PC-9 (cell line): ENCODE measurements at regions not wholly inside any gene's neighbourhood (a gene's known extent, or its start where the extent isn't known, plus 50 kb on each side); places are given as distances from the start of the nearest gene placed in this dataset.
"Not testable (repeated sequence)": the region's sequence is repeated elsewhere in the genome, so short reads cannot be mapped to it uniquely, and the experiment has no call there.

ENCODE experiments used
- BruUV-seq: library from RNA; stranded (reverse); fragments of 400-500 nt; replicated peaks from 2 replicates; lab custom pipeline; 2021; lab: Mats Ljungman, UMichigan
- CTCF ChIA-PET: fragments of 300-600 bp; sonication (Branson Sonifier 250); formaldehyde crosslinking; loops from one replicate; lab custom pipeline; 2022; ENCODE audit warnings: antibody characterized with exemption; lab: Charles Lee
- POLR2A ChIA-PET: fragments of 300-600 bp; sonication (Branson Sonifier 250); formaldehyde crosslinking; loops from one replicate; lab custom pipeline; 2022; ENCODE audit warnings: antibody characterized with exemption; ENCODE audit not compliant: unreplicated experiment; lab: Charles Lee
- DNase-seq, 2 experiments: peaks; one replicate each; pipeline versions ENCODE4 v3.0.0 to v3.0.0-alpha.2; 2015 to 2022; ENCODE audit warnings: mixed read lengths in 1 of 2
- H2AFZ ChIP-seq: fragments of 200-600 bp; sonication (generic); 2 replicates; pipeline ENCODE4 v1.8.1; 2017; ENCODE audit warnings: antibody characterized with exemption
- H3F3A ChIP-seq: fragments of 200-600 bp; sonication (generic); 2 replicates; pipeline ENCODE4 v1.8.1; 2017; ENCODE audit warnings: antibody characterized with exemption, mild to moderate bottlenecking, low read depth; ENCODE audit not compliant: insufficient read depth
- H3K27ac ChIP-seq: fragments of 200-600 bp; sonication (generic); 2 replicates; pipeline ENCODE4 v1.6.1; 2016; ENCODE audit warnings: mixed run types
- H3K27me3 ChIP-seq: fragments of 200-600 bp; sonication (generic); 2 replicates; pipeline ENCODE4 v1.6.1; 2016; ENCODE audit warnings: low read depth, mixed run types; ENCODE audit not compliant: insufficient read depth
- H3K36me3 ChIP-seq: fragments of 200-600 bp; sonication (generic); 2 replicates; pipeline ENCODE4 v1.6.1; 2016; ENCODE audit warnings: low read depth, mixed run types
- H3K4me1 ChIP-seq: fragments of 200-600 bp; sonication (generic); replicated peaks from 2 replicates; pipeline ENCODE4 v1.6.1; 2016; ENCODE audit warnings: mixed run types; ENCODE audit not compliant: insufficient read depth
- H3K4me2 ChIP-seq: fragments of 200-600 bp; sonication (generic); 2 replicates; pipeline ENCODE4 v1.6.1; 2017; ENCODE audit warnings: mixed run types
- H3K4me3 ChIP-seq: fragments of 200-600 bp; sonication (generic); 2 replicates; pipeline ENCODE4 v1.6.1; 2016; ENCODE audit warnings: mixed run types
- H3K79me2 ChIP-seq: fragments of 200-600 bp; sonication (generic); 2 replicates; pipeline ENCODE4 v1.6.1; 2017; ENCODE audit warnings: low read depth, mixed run types
- H3K9me2 ChIP-seq: fragments of 200-600 bp; sonication (generic); 2 replicates; pipeline ENCODE4 v1.8.1; 2017; ENCODE audit warnings: mild to moderate bottlenecking; ENCODE audit not compliant: insufficient read depth
- H3K9me3 ChIP-seq: fragments of 200-600 bp; sonication (generic); 2 replicates; pipeline ENCODE4 v1.8.1; 2016; ENCODE audit warnings: low read depth; ENCODE audit not compliant: insufficient read depth
- H4K20me1 ChIP-seq: fragments of 200-600 bp; sonication (generic); 2 replicates; pipeline ENCODE4 v1.8.1; 2017; ENCODE audit not compliant: insufficient read depth
- EZH2 ChIP-seq: fragments of 200-600 bp; sonication (generic); IDR thresholded peaks from 2 replicates; pipeline ENCODE4 v1.8.0; 2017; ENCODE audit warnings: antibody characterized with exemption, low read depth
- intact Hi-C: fragments of 100-400 bp; cut with micrococcal nuclease; formaldehyde crosslinking; loops from one replicate; pipeline ENCODE4 v1.10.0; 2022; ENCODE audit not compliant: unreplicated experiment
- TF ChIP-seq, protein P1 (sequence below): fragments of 200-600 bp; sonication (generic); conservative IDR thresholded peaks from 2 replicates; pipeline ENCODE4 v1.6.1; 2017; ENCODE audit warnings: mixed run types, antibody characterized with exemption, mild to moderate bottlenecking, moderate library complexity

DNA sequence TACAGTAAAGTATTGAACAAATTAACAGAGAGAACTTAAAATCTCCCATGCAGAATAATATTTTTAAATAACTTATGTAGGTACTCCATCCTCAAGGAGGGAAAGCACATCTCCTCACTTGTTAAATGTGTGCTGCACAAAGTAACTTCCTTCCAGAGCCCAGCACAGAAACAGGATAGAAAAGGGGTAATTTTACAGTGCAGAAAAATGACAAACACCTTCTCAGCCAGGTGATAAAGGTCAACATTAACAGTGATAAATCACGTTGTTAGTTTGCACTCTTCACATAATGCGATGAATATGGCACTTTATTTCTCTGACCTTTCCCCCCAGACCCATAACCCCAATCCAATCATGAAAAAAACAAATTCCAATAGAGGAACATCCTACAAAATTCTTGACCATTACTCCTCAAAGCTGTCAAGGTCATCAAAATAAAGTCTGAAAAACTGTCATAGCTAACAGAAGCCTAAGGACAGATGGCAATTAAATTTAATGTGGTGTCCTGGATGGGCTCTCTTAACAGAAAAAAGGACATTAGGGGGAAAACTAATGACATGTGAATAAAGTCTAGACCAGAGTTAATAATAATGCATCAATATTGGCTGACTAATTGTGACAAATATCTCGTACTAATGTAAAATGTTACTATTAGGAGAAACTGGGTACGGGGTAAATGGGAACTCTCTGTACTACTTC lies 547.4 kb upstream of the AGA start:
- no peaks in the 10 kb centered on the region for H3K36me3 ChIP-seq
- H4K20me1 ChIP-seq: no peaks in the 10 kb centered on the region
- ChIA-PET POLR2A (interaction anchor here (0.6 kb wide), 1 partner anchor 139 kb away, joined by 11 read pairs; no protein-coding TSS in a partner anchor), CTCF (no interaction called here)
- DNase-seq: no peak
- no peak overlapping the region for H3K4me2 ChIP-seq
- BruUV-seq: no TSS peak
- H3F3A ChIP-seq: no peaks in the 10 kb centered on the region
- H3K9me2 ChIP-seq: no peaks in the 10 kb centered on the region
- no peak overlapping the region for H2AFZ ChIP-seq
- no peaks in the 10 kb centered on the region for H3K27me3 ChIP-seq
- no peak overlapping the region for H3K27ac ChIP-seq
- TF ChIP-seq, protein P1, sequence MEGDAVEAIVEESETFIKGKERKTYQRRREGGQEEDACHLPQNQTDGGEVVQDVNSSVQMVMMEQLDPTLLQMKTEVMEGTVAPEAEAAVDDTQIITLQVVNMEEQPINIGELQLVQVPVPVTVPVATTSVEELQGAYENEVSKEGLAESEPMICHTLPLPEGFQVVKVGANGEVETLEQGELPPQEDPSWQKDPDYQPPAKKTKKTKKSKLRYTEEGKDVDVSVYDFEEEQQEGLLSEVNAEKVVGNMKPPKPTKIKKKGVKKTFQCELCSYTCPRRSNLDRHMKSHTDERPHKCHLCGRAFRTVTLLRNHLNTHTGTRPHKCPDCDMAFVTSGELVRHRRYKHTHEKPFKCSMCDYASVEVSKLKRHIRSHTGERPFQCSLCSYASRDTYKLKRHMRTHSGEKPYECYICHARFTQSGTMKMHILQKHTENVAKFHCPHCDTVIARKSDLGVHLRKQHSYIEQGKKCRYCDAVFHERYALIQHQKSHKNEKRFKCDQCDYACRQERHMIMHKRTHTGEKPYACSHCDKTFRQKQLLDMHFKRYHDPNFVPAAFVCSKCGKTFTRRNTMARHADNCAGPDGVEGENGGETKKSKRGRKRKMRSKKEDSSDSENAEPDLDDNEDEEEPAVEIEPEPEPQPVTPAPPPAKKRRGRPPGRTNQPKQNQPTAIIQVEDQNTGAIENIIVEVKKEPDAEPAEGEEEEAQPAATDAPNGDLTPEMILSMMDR: no peak
- TF ChIP-seq EZH2: no peak
- H3K4me3 ChIP-seq: no peak overlapping the region
- H3K79me2 ChIP-seq: no peaks in the 10 kb centered on the region
- H3K9me3 ChIP-seq: no peaks in the 10 kb centered on the region
- H3K4me1 ChIP-seq: no peaks in the 10 kb centered on the region
- intact Hi-C loops: no loop called here

DNA sequence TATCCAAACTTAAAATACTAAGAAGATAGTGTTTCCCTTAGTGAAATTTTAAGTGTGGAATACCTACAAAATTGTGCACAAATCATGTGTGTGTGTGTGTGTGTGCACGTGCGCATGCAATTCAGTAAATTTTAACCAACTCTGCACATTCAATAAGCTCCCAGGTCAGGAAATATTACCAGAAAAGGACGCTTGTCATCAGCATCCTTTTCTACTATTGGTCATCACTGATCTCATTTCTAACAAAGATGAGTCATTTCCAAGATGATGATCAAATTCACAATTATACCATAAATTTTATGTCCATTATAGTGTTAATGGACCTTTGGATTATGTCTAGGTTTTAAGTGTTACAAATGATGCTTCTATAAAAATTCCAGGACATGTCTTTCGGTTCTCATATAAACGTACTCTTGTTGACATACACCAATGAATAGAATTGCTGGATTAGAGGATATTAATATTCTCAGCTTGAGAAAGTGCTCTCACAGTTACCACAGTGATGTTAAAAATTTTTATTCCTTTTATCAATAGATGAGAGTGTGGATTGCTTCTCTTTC lies 560.9 kb upstream of the AGA start:
- Histone ChIP-seq H3K27ac (no peak overlapping the region), H3K27me3 (no peaks in the 10 kb centered on the region), H3K36me3 (no peaks in the 10 kb centered on the region), H3K9me3 (no peaks in the 10 kb centered on the region), H3K79me2 (no peaks in the 10 kb centered on the region), H3K4me3 (no peak overlapping the region), H3K4me2 (no peak overlapping the region), H3K9me2 (no peaks in the 10 kb centered on the region), H3K4me1 (no peaks in the 10 kb centered on the region), H2AFZ (no peak overlapping the region), H4K20me1 (no peaks in the 10 kb centered on the region), H3F3A (no peaks in the 10 kb centered on the region)
- DNase-seq: no peak
- POLR2A ChIA-PET: no interaction called here
- TF ChIP-seq, protein P1: no peak
- no peak for TF ChIP-seq EZH2
- intact Hi-C loops: no loop called here
- CTCF ChIA-PET: no interaction called here
- no TSS peak for BruUV-seq

DNA sequence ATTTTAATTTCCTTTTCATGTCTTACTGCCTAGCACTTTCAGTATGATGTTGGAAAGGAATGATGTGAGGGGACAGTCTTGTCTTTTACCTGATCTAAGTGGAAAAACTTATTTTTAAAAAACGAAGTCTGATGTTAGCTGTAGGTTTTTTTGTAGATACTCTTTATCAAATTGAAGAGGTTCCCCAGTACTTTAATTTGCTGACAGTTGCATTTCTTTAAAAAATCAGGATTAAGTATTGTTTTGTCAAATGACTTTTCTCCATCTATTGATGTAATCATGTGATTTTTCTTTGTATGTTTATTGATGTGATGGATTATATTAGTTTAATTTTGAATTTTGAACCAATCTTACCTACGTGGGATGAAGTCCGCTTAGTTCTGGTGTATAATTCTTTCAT lies 568.4 kb upstream of the AGA start:
- H2AFZ ChIP-seq: no peak overlapping the region
- CTCF ChIA-PET: no interaction called here
- H3K79me2 ChIP-seq: no peaks in the 10 kb centered on the region
- no peaks in the 10 kb centered on the region for H3K9me2 ChIP-seq
- no peaks in the 10 kb centered on the region for H3K4me1 ChIP-seq
- H3K4me2 ChIP-seq: no peak overlapping the region
- no peaks in the 10 kb centered on the region for H4K20me1 ChIP-seq
- H3K9me3 ChIP-seq: no peaks in the 10 kb centered on the region
- no peak overlapping the region for H3K27ac ChIP-seq
- no TSS peak for BruUV-seq
- no peak for TF ChIP-seq EZH2
- TF ChIP-seq, protein P1: no peak
- no peaks in the 10 kb centered on the region for H3K27me3 ChIP-seq
- no peaks in the 10 kb centered on the region for H3F3A ChIP-seq
- POLR2A ChIA-PET: no interaction called here
- DNase-seq: no peak
- no peaks in the 10 kb centered on the region for H3K36me3 ChIP-seq
- H3K4me3 ChIP-seq: no peak overlapping the region
- intact Hi-C loops: no loop called here

DNA sequence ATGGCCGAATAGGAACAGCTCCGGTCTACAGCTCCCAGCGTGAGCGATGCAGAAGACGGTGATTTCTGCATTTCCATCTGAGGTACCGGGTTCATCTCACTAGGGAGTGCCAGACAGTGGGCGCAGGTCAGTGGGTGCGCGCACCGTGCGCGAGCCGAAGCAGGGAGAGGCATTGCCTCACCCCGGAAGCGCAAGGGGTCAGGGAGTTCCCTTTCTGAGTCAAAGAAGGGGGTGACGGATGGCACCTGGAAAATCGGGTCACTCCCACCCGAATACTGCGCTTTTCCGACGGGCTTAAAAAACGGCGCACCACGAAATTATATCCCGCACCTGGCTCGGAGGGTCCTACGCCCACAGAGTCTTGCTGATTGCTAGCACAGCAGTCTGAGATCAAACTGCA lies 572.8 kb upstream of the AGA start:
- H3K4me2 ChIP-seq, H3F3A ChIP-seq, H3K27me3 ChIP-seq, H3K9me3 ChIP-seq, H3K27ac ChIP-seq, H3K79me2 ChIP-seq, POLR2A ChIA-PET, intact Hi-C loops, CTCF ChIA-PET, H3K4me1 ChIP-seq, H4K20me1 ChIP-seq, H3K9me2 ChIP-seq, H3K36me3 ChIP-seq, BruUV-seq: not testable (repeated sequence)
- Histone ChIP-seq H3K4me3 (peak overlapping the region; percentile 46; the same call in 1 of the 2 replicates), H2AFZ (0 out of 2 replicates have a peak overlapping the region, but pooled peaks have one; percentile 66)
- peak in 1 of 2 experiments; percentile 63 for DNase-seq
